ENCODE measurements at regions not wholly inside any gene's neighbourhood (a gene's known extent, or its start where the extent isn't known, plus 50 kb on each side); places are given as distances from the start of the nearest gene placed in this dataset.
A peak's percentile ranks its signal among the peaks of the same experiment; 100 is the strongest.
"Not testable (repeated sequence)": the region's sequence is repeated elsewhere in the genome, so short reads cannot be mapped to it uniquely, and the experiment has no call there.

GRCh38 chr1:200496937-200497336, 87.1 kb upstream of the ZNF281 start:
- no peak for DNase-seq

DNA sequence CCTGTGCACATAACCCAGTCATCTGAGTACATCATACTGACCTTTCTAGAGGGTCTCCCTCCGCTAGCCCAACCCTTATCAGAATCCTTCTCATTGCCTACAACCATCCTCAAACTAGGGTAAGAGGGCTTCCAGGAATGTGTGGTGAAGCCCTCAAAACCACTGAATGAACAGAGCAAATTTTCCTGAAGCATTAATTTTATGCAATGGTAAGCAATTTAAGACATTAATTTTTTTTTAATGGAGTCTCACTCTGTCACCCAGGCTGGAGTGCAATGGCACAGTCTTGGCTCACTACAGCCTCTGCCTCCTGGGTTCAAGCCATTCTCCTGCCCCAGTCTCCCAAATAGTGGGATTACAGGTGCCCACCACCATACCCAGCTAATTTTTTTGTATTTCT, 86.1 kb upstream of the ZNF281 start:
- DNase-seq = no peak

GRCh38 chr1:200493344-200493743, 83.5 kb upstream of the ZNF281 start:
- no peak for DNase-seq

DNA sequence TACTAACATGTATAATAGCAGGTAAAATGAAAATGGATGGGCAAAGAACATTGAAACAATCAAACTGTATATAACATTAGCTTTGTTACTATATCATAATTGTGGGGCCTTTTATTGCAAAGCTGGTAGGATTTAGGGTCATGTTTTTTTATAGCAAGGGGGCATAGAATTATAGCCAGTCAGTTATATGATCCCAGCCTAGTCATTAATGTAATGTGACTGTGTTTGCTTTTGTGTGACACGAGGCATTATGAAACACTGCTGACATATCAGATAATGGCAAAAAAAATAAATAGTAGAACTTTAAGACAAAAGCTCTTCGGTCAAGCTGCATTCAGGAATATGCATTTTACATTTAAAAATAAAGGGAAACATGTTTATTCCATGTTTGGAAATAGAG, 81.3 kb upstream of the ZNF281 start:
- DNase-seq = no peak

DNA sequence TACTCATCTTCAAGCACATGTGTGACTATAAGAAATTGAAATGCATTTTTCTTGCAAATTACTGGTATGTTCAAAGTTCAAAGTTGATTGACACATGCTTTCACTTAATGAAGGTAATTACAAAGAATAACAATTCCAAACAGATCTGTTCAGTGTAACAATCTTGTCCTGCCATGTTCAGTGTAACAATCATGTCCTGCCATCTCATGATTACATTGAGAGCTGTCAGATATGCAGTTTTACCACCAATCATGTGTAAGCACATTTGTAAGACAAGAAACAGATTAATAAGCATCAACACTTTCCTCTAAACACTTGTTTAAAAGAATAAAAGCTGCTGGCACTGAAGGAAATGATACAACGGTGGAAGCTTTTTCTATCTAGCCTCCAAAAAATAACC, 80.3 kb upstream of the ZNF281 start:
- DNase-seq = no peak

GRCh38 chr1:200488375-200489165, 78.7 kb upstream of the ZNF281 start:
- DNase-seq = peak; percentile 34

DNA sequence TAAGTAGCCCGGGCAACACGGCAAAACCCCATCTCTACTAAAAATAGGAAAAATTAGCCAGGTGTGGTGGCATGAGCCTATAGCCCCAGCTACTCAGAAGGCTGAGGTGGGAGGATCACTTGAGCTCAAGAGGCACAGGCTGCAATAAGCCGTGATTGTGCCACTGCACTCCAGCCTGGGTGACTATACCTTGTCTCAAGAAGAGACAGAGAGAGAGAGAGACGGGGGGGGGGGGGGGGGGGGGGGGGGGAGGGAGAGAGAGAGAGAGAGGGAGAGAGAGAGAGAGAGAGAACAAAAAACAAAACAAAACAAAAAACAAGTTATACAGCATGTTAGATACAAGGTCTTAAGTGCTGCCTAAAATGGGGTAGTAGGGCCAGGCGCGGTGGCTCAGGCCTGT, 77.8 kb upstream of the ZNF281 start:
- no peak for DNase-seq

DNA sequence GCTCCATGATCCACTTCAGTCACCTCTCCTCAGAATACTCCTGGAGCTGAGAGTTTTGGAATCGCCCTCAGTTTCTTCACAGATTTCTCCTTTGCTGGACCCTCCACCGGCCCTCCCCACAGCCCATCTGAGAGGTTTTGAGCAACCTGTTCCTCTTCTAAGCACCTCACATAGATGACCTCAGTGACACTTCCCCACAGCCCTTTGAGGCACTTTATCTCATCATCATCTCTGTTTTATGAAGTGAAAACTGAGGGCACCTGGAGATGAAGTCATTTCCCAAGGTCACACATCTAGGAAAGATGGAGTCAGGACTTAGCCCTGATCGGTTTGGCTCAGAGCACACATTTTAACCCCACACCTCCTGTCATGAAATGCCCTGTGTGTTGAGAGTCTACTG, 76.8 kb upstream of the ZNF281 start:
- no peak for DNase-seq

DNA sequence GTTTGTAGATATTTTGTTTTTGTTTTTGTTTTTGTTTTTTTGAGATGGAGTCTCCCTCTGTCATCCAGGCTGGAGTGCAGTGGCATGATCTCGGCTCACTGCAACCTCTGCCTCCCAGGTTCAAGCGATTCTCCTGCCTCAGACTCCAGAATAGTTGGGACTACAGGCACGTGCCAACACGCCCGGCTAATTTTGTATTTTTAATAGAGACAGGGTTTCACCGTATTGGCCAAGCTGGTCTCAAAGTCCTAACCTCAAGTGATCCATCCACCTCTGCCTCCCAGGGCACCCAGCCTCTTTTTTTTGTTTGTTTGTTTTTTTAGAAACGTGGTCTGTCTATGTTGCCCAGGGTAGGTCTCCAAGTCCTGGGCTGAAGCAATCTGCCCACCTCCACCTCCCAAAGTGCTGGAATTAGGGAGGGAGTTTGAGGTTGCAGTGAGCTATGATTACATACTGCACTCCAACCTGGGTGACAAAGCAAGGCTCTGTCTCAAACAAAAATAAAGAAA, 74.7 kb upstream of the ZNF281 start:
- not testable (repeated sequence) for DNase-seq

DNA sequence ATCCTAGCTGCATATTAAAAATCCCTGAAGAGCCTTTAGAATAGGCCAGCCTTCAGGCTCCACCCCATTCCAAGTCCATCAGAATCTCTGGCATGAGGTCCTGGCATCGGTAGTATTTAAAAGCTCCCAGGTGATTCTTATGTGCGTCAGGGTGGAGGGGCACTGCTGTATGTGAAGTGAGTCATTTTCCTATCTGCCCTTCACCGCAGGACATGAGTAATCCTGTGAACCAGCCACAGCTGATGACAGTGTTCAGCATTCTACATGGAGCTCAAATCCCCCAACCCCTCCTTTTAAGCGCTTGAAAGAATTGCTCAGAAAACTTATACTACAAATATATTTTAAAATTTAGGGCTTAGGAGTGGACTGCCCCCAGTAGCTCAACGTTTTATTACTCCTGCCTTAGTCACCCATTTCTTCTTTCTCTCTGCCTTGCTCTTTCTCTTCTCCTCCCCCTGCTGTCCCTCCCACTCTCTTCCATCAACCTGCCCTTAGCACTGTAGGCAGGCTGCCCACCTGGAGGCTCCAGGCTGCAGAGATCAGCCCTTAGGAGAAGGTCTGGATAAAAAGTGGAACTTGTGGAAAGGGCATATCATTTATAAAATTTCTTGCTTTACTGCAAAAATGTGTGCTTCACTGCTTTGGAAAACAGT, 73.8 kb upstream of the ZNF281 start:
- DNase-seq = peak; percentile 28

DNA sequence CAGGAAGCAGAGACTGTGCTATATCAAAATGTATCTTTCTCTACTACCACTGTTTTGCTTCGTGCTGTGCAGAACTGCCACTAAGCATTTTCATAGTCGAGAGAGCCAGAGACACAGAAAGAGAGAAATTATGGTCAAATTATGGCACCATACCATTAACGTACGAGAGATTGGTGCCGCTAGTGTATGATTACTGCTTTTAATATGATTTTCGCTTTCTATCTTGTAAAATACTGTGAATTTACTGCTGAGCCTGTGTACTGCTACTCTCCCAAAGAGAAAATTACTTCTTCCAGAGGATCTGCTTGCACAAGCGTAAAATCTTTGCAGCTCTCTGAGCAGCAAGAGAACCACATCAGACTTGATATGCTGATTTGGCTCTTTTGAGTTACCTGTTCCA, 71.1 kb upstream of the ZNF281 start:
- no peak for DNase-seq

DNA sequence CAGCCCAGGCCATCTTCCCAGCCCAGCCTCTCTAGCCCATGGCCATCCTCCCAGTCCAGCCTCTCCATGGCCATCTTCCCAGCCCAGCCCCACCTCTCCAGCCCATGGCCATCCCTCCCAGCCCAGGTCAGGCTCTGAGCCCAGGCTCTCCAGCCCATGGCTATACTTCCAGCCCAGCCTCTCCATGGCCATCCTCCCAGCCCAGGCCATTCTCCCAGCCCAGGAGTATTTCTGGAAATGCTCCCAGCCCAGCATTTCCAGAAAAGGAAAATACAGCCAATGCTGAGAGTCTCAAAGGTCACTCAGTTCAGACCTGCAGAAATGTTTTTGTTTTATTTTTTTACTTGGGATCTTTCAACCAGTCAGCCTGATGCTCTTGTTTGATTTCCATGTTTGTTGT, 70.0 kb upstream of the ZNF281 start:
- no peak for DNase-seq

DNA sequence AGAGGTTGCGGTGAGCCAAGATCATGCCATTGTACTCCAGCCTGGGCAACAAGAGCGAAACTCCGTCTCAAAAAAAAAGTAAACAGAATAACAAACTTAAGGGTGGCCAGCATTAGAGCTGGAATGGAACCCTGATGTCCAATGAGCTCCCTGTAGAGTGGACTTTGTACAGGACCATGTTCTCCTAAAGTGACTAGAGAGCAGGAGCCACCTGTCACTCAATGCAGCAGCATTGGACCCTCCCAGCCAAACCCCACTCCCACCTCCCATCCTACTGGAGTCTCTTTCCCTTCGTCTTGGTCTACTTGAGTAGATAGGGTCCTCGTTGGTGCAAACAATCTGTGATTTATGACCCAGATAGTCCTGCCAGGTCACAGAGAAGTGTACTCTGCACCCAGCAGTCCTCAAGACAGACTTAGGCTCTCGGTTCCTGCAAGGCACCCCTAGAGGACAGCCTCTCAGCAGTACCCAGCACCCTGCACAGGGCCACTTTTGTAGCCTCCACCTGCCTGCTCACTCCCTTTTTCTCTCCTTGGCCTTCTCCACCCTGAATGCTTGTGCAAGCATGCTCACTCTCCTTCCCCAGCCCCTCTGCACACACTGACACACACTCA, 69.2 kb upstream of the ZNF281 start:
- DNase-seq = no peak

GRCh38 chr1:200478239-200478623, 68.4 kb upstream of the ZNF281 start:
- no peak for DNase-seq

DNA sequence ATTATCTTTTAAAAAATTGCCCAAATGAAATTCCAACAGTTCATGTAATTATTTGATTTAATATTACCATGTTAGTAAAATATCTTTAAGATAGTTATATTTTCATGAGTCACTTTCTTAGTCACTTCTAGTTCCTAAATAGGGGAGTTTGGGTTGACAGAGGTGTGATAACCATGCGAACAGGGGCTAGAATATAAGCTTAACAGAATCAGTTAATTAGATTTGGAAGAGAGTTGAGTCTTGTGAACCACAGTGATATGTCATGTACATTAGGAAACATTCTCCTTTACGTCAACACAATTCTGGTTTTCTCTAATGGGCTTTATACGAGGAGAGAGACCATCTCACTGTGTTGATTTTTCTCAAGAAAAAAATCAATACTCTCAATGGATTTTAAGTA, 64.8 kb upstream of the ZNF281 start:
- no peak for DNase-seq

DNA sequence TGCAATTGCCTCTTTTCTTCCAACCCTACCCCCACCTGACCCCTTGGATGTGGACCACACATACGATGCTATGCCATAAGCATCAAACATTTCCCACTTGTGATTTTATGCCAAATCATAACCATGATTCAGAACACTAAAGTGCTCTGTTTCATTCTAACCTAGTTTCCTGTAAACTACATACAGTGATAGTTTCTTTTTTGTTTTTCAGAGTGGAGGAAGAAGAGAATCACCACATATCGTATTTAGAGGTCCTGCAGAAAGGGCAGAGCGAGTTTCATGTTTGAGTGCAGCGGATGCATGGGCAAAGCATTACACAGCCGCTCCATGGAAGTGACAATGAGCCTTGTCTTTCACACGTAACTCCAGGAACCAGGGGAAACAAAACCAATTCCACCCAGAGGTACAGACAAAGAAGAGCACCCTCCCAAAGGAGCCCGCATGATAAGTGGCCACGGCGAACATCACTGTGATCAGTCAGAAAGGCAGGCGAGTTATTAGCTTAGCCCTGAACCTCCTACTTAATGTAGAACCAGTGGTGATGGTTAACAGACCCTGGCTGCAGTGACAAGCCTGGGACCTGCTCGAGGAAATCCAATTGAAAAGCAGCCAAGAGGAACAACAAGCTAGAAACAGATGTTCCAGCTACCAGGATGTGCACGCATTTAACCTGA, 64.0 kb upstream of the ZNF281 start:
- DNase-seq = no peak

GRCh38 chr1:200471739-200472138, 61.9 kb upstream of the ZNF281 start:
- DNase-seq = no peak

GRCh38 chr1:200468264-200469001, 58.6 kb upstream of the ZNF281 start:
- no peak for DNase-seq

- no peak for DNase-seq
Measured at GRCh38 chr1:200464784-200465400, 55.1 kb upstream of the ZNF281 start.
